HepG2 (cell line): ENCODE measurements at regions not wholly inside any gene's neighbourhood (a gene's known extent, or its start where the extent isn't known, plus 50 kb on each side); places are given as distances from the start of the nearest gene placed in this dataset.

Source experiments
- CCAR2 ChIP-seq: fragments of 200-400 bp; formaldehyde crosslinking; optimal IDR thresholded peaks from 2 replicates; pipeline ENCODE3; 2018; ENCODE audit warnings: low read depth, mild to moderate bottlenecking, low read length, moderate library complexity
- SNRNP70 ChIP-seq: fragments of 200-400 bp; formaldehyde crosslinking; IDR thresholded peaks from 2 replicates; pipeline ENCODE4 v1.6.1; 2017; ENCODE audit warnings: mild to moderate bottlenecking, low read depth, low read length, moderate library complexity
- TARDBP ChIP-seq: sonication (generic); formaldehyde crosslinking; IDR thresholded peaks from 2 replicates; pipeline ENCODE4 v1.8.0; 2022; ENCODE audit warnings: mild to moderate bottlenecking, missing genetic modification reagents
- THRA ChIP-seq: sonication (generic); formaldehyde crosslinking; IDR thresholded peaks from 2 replicates; pipeline ENCODE4 v1.4.0; 2020; ENCODE audit warnings: missing genetic modification reagents, borderline replicate concordance
- ZBTB49 ChIP-seq: sonication (generic); formaldehyde crosslinking; IDR thresholded peaks from 2 replicates; pipeline ENCODE4 v1.4.0; 2020; ENCODE audit warnings: missing genetic modification reagents, borderline replicate concordance
- ZNF142 ChIP-seq: sonication (generic); formaldehyde crosslinking; IDR thresholded peaks from 2 replicates; pipeline ENCODE4 v1.4.0; 2020; ENCODE audit warnings: missing genetic modification reagents
- ZNF710 ChIP-seq: sonication (generic); formaldehyde crosslinking; IDR thresholded peaks from 2 replicates; pipeline ENCODE4 v1.5.0; 2020; ENCODE audit warnings: mild to moderate bottlenecking, missing genetic modification reagents, borderline replicate concordance
- ZNF800 ChIP-seq: sonication (generic); formaldehyde crosslinking; IDR thresholded peaks from 2 replicates; pipeline ENCODE4 v1.4.0; 2020; ENCODE audit warnings: missing genetic modification reagents

DNA sequence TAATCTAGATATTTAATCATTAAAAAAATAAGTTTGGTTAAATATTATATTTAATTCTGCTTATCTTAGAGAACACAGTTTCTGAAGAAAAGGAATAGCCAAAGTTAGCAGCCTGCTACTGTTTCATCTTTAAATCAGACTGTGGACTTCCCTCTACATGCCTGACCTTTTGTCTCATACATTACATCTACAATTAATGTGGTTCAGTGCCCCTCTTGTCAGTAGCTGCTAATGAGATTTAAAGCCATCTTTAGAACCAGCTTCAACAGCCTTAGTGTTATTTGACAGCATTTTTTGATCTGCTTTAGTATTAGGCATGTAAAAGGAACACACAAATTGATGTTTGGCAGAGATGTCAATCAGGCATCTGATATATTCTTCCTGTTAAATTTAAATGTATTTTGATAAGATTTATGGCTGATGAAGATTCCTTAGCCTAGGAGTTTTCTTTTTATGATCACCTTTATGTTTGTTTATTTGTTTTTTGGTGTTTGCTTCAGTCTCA is 1925.8 kb upstream of the PRR20A start (continued):
- TF ChIP-seq ZNF142 (CRISPR knock-in tag) (no peak), THRA (CRISPR knock-in tag) (no peak), SNRNP70 (no peak), ZNF710 (CRISPR knock-in tag) (no peak), ZBTB49 (CRISPR knock-in tag) (no peak), CCAR2 (no peak), TARDBP (no peak), ZNF800 (no peak)
